ENCODE measurements at regions not wholly inside any gene's neighbourhood (a gene's known extent, or its start where the extent isn't known, plus 50 kb on each side); places are given as distances from the start of the nearest gene placed in this dataset.
"Not testable (repeated sequence)": the region's sequence is repeated elsewhere in the genome, so short reads cannot be mapped to it uniquely, and the experiment has no call there.

- intact Hi-C loops (cut with micrococcal nuclease), result no loop called here
- DNase-seq, result no peak
- ATAC-seq, result no peak
Observed at GRCh38 chr1:74818241-74818640, 85.3 kb downstream of the TYW3 start.

- intact Hi-C loops (cut with micrococcal nuclease), result no loop called here
Observed at GRCh38 chr1:74818661-74819456, 85.9 kb downstream of the TYW3 start.

GRCh38 chr1:74822851-74823401, 90.0 kb downstream of the TYW3 start:
- intact Hi-C loops (cut with micrococcal nuclease), result no loop called here
- DNase-seq (no peak), ATAC-seq (no peak)

More at GRCh38 chr1:74818661-74819456, 85.9 kb downstream of the TYW3 start:
- ATAC-seq (no peak), DNase-seq (no peak)

- no peak for ATAC-seq
- no peak for DNase-seq
- intact Hi-C loops (cut with micrococcal nuclease), result no loop called here
Observed at GRCh38 chr1:74824497-74825107, 91.7 kb downstream of the TYW3 start.

GRCh38 chr1:74830766-74831165, 97.8 kb downstream of the TYW3 start:
- ATAC-seq (no peak), DNase-seq (no peak)
- intact Hi-C loops (cut with micrococcal nuclease), result no loop called here

GRCh38 chr1:74834261-74834660, 101.3 kb downstream of the TYW3 start:
- no peak for ATAC-seq
- no peak for DNase-seq
- intact Hi-C loops (cut with micrococcal nuclease), result no loop called here

GRCh38 chr1:74835051-74835450, 102.1 kb downstream of the TYW3 start:
- ATAC-seq (no peak), DNase-seq (no peak)
- intact Hi-C loops (cut with micrococcal nuclease), result no loop called here

- intact Hi-C loops (cut with micrococcal nuclease), result no loop called here
- DNase-seq (no peak), ATAC-seq (no peak)
Observed at GRCh38 chr1:74842726-74843125, 109.8 kb downstream of the TYW3 start.

GRCh38 chr1:74847715-74848114, 114.8 kb downstream of the TYW3 start:
- intact Hi-C loops (cut with micrococcal nuclease), result loop anchor here (5.0 kb wide), 1 partner anchor 90 kb away; no protein-coding TSS in a partner anchor
- no peak for ATAC-seq

GRCh38 chr1:74853756-74854155, 120.8 kb downstream of the TYW3 start:
- intact Hi-C loops (cut with micrococcal nuclease), result no loop called here
- no peak for DNase-seq
- no peak for ATAC-seq

More at GRCh38 chr1:74847715-74848114, 114.8 kb downstream of the TYW3 start:
- DNase-seq, result no peak

- DNase-seq (no peak), ATAC-seq (no peak)
- intact Hi-C loops (cut with micrococcal nuclease), result no loop called here
Observed at GRCh38 chr1:74856174-74856573, 123.2 kb downstream of the TYW3 start.

GRCh38 chr1:74857676-74858075, 124.7 kb downstream of the TYW3 start:
- ATAC-seq, result no peak

GRCh38 chr1:74858136-74858535, 125.2 kb downstream of the TYW3 start:
- ATAC-seq (no peak), DNase-seq (no peak)
- intact Hi-C loops (cut with micrococcal nuclease), result no loop called here

More at GRCh38 chr1:74857676-74858075, 124.7 kb downstream of the TYW3 start:
- intact Hi-C loops (cut with micrococcal nuclease), result no loop called here
- no peak for DNase-seq

- ATAC-seq (no peak), DNase-seq (no peak)
- intact Hi-C loops (cut with micrococcal nuclease), result no loop called here
Observed at GRCh38 chr1:74861867-74862266, 128.9 kb downstream of the TYW3 start.

GRCh38 chr1:74869702-74870101, 136.8 kb downstream of the TYW3 start:
- no peak for DNase-seq
- no peak for ATAC-seq
- intact Hi-C loops (cut with micrococcal nuclease), result no loop called here

- ATAC-seq; intact Hi-C loops (cut with micrococcal nuclease); DNase-seq: not testable (repeated sequence)
Observed at GRCh38 chr1:74877366-74877765, 144.4 kb downstream of the TYW3 start.

- no peak for DNase-seq
- intact Hi-C loops (cut with micrococcal nuclease), result no loop called here
- ATAC-seq, result no peak
Observed at GRCh38 chr1:74895411-74895810, 162.5 kb downstream of the TYW3 start.

GRCh38 chr1:74908131-74908530, 175.2 kb downstream of the TYW3 start:
- DNase-seq, result no peak
- ATAC-seq, result no peak
- intact Hi-C loops (cut with micrococcal nuclease), result no loop called here

- intact Hi-C loops (cut with micrococcal nuclease), result no loop called here
- no peak for DNase-seq
- ATAC-seq, result no peak
Observed at GRCh38 chr1:74908797-74909196, 175.8 kb downstream of the TYW3 start.

- ATAC-seq (no peak), DNase-seq (no peak)
- intact Hi-C loops (cut with micrococcal nuclease), result no loop called here
Observed at GRCh38 chr1:74913978-74914377, 181.0 kb downstream of the TYW3 start.

- DNase-seq (no peak), ATAC-seq (no peak)
- intact Hi-C loops (cut with micrococcal nuclease), result no loop called here
Observed at GRCh38 chr1:74933500-74933899, 200.5 kb downstream of the TYW3 start.

Data from left ventricle myocardium superior (tissue), 1 donor.